ENCODE measurements at regions not wholly inside any gene's neighbourhood (a gene's known extent, or its start where the extent isn't known, plus 50 kb on each side); places are given as distances from the start of the nearest gene placed in this dataset.

DNA sequence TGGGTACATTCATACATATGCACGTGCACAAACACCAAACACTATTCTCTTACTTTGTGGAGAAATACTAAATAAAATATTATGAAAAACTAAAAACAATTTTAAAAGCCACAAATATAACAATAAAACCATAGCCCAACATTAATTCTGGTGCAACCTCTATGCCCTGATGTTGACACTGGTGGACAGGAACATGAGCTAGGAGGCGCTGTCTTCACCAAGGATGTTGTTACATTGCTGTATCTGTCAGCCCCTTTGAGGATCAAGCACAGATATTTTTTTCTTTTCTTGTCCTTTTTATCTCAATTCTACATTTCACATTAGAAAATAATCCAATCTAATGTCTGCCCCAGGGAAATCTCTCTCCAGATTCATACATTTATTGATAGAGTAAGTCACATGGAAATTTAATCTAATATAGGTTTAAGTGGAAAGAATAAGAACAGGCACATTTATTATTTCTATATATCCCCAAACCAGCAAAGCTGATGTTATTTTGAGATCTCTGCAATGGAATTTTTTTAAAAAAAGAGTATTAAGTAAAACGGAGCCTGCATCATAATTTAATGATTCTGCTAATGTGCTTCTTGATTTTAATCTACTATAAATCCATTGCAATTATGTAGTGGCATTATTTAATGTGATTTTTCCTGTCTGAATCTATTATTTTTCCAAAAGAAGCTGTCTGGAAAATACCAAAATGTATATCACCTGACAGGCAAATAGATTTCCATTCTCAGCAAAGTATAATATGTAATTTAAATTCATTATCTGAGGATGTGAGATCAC lies 716.5 kb downstream of the MTRR start:
- Mint-ChIP-seq H3K27me3 (no peaks in the 10 kb centered on the region), H3K36me3 (ENCODE audit: low read depth) (no peaks in the 10 kb centered on the region), H3K4me3 (no peak overlapping the region), H3K27ac (no peak overlapping the region), H3K9me3 (peaks cover 5% of the 10 kb centered on the region), H3K4me1 (no peaks in the 10 kb centered on the region)
- CTCF ChIA-PET, result no interaction called here
- no peak for DNase-seq
- POLR2A ChIA-PET, result no interaction called here

DNA sequence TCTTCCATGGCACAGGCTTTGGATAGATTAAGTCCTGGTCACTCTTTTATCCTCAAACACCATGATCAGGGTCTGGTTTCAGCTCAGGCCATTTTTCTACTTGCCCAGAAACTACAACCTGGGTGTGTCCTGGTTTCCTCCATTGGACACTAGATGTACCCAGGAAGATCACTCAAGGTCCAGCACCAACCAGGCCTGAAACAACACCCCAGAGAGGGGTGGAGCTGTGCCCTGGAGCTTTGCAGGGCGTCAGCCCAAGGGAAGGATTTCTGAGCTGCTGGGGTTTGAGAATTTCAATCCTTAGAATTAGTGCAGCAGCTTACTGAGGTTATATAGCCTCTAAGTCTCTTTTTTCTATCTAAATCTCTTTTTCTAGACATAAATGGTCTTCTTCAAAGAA lies 722.0 kb downstream of the MTRR start:
- no peak overlapping the region for H3K4me3 Mint-ChIP-seq
- CTCF ChIA-PET, result no interaction called here
- peaks cover 2% of the 10 kb centered on the region for H3K9me3 Mint-ChIP-seq
- DNase-seq, result no peak
- no peaks in the 10 kb centered on the region for H3K4me1 Mint-ChIP-seq
- no peak overlapping the region for H3K27ac Mint-ChIP-seq
- no peaks in the 10 kb centered on the region for H3K27me3 Mint-ChIP-seq
- no peaks in the 10 kb centered on the region for H3K36me3 Mint-ChIP-seq (ENCODE audit: low read depth)
- POLR2A ChIA-PET, result no interaction called here

DNA sequence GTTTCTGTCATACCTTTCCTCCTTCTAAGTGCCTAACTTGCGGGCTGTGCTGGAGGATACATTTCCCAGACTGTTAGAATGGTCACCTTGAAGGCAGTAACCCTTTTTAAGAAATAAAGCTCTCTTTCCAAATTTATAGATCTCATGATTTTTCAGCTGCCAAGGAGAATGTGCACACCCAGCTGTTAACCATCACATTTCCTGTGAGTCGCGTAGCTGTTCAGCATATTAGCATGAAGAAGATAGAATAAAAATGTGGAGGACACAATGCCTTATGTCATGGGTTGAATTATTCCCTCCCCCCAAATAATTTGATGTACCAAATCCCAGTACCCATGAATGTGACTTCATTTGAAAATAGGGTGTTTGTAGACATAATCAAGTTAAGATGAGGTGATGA lies 729.4 kb downstream of the MTRR start:
- H3K4me3 Mint-ChIP-seq, result no peak overlapping the region
- no peaks in the 10 kb centered on the region for H3K36me3 Mint-ChIP-seq (ENCODE audit: low read depth)
- no peak overlapping the region for H3K27ac Mint-ChIP-seq
- H3K4me1 Mint-ChIP-seq, result no peaks in the 10 kb centered on the region
- DNase-seq, result no peak
- H3K9me3 Mint-ChIP-seq, result peaks cover 2% of the 10 kb centered on the region
- ChIA-PET CTCF (no interaction called here), POLR2A (no interaction called here)
- no peaks in the 10 kb centered on the region for H3K27me3 Mint-ChIP-seq

DNA sequence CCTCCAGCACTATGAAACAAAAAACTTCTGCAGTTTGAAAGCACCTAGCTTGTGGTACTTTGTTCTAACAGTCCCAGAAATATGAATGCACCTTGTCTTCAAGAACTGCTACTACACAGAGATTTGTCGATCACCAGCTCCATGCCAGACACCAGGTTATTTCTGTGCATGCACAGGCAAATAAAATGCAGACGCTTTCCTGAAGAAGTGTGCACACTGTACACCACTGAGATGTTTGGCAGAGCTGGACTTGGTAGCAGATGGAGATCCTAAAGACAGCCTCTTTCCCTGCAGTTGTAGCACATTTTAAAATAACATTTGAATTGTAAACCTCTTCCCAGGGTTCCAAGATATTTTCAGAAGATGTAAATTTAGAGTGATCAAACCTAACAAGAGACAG lies 730.0 kb downstream of the MTRR start:
- Mint-ChIP-seq H3K9me3 (peaks cover 2% of the 10 kb centered on the region), H3K27ac (no peak overlapping the region)
- POLR2A ChIA-PET, result no interaction called here

DNA sequence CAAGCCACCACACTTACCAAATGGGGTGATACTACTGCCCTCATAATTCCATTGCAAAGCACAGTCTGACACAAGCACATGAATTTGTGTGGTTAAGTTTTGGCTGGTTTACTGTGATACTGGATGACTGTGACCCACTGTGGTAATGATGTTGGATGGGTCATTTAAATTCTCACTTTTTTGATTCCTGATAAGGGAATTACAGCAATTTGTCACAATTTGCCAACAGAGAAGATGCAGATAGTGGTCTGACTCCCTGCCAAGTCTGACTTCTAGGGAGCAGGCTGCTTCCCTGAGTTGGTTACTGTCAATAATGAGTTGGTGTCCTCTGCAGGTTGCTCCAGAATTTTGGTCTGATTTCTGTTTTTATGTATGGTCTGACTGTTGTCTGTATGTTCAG lies 731.9 kb downstream of the MTRR start:
- ChIA-PET POLR2A (no interaction called here), CTCF (no interaction called here)

More for the DNA sequence above, 730.0 kb downstream of the MTRR start:
- no peak overlapping the region for H3K4me3 Mint-ChIP-seq
- CTCF ChIA-PET, result no interaction called here
- no peaks in the 10 kb centered on the region for H3K4me1 Mint-ChIP-seq
- H3K36me3 Mint-ChIP-seq (ENCODE audit: low read depth), result no peaks in the 10 kb centered on the region
- DNase-seq, result no peak
- H3K27me3 Mint-ChIP-seq, result no peaks in the 10 kb centered on the region

DNA sequence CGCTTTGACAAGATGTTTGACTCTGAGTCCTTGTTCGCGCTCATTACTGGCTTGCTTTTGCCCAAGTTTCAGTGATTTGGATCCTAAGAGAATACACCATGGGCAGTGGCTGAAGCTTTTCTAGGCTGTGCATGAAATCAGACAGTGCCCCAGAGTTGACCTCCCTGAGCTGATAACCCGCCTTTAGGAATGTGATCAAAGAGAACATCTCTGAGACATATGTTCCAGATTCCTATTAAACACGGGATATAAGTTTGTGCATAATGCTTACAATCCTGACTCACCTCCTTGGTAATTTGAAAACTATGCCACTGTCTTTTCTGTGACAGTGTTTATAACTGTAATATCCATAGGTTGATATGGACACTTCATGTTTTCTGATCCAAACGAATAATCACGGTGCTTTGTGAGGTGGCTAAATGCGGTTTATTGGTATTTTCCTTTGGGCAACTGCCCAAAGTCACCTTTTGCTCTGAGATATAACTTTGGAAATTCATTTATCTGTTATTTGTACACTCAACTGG lies 732.9 kb downstream of the MTRR start:
- no peak for DNase-seq
- CTCF ChIA-PET, result no interaction called here
- Mint-ChIP-seq H3K9me3 (peaks cover 4% of the 10 kb centered on the region), H3K4me3 (no peak overlapping the region), H3K27ac (no peak overlapping the region), H3K36me3 (ENCODE audit: low read depth) (no peaks in the 10 kb centered on the region), H3K4me1 (no peaks in the 10 kb centered on the region), H3K27me3 (no peaks in the 10 kb centered on the region)
- POLR2A ChIA-PET, result no interaction called here

More for the DNA sequence above, 731.9 kb downstream of the MTRR start:
- Mint-ChIP-seq H3K4me1 (no peaks in the 10 kb centered on the region), H3K27ac (no peak overlapping the region), H3K36me3 (ENCODE audit: low read depth) (no peaks in the 10 kb centered on the region), H3K9me3 (peaks cover 4% of the 10 kb centered on the region), H3K27me3 (no peaks in the 10 kb centered on the region), H3K4me3 (no peak overlapping the region)
- no peak for DNase-seq

DNA sequence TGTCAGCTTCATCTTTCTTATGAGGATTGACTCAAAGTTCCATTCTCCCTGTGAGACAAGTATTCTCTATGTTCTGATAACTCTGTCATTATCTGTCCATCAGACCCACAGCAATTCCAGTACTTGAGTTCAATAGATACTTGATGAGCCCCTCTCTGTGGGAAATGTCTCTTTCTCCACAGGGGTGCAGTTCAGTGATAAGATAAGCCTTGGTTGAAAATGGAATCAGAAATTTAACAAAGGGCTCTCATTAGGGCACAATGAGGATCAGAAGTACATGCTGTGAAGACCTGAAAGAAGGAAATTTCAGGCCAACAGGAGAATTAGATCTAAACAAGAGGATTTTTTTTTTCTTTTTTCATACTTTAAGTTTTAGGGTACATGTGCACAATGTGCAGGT lies 737.3 kb downstream of the MTRR start:
- Mint-ChIP-seq H3K27me3 (no peaks in the 10 kb centered on the region), H3K4me3 (no peak overlapping the region), H3K36me3 (ENCODE audit: low read depth) (no peaks in the 10 kb centered on the region), H3K9me3 (peaks cover 2% of the 10 kb centered on the region), H3K4me1 (no peaks in the 10 kb centered on the region), H3K27ac (no peak overlapping the region)
- CTCF ChIA-PET, result no interaction called here
- POLR2A ChIA-PET, result no interaction called here
- DNase-seq, result no peak

DNA sequence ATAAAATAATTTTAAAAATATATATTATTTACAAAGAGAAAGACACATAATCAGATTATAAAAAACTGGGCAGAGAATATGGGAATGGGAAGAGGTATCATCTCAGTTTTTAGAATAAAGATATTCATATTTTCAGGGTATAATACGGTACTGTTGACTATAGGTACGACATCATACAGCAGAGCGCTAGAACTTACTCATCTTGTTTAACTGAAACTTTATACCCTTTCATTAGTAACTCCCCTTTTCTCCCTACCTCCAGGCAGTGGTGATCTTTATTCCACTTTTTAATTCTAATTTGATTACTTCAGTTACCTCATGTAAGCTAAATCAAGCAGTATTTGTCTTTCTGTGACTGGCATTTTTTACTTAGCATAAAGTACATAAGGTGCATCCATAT lies 742.1 kb downstream of the MTRR start:
- no peaks in the 10 kb centered on the region for H3K27me3 Mint-ChIP-seq
- H3K27ac Mint-ChIP-seq, result no peak overlapping the region
- no peak for DNase-seq
- no peaks in the 10 kb centered on the region for H3K36me3 Mint-ChIP-seq (ENCODE audit: low read depth)
- peaks cover 10% of the 10 kb centered on the region for H3K9me3 Mint-ChIP-seq
- POLR2A ChIA-PET, result no interaction called here
- H3K4me1 Mint-ChIP-seq, result no peaks in the 10 kb centered on the region
- CTCF ChIA-PET, result no interaction called here
- no peak overlapping the region for H3K4me3 Mint-ChIP-seq

DNA sequence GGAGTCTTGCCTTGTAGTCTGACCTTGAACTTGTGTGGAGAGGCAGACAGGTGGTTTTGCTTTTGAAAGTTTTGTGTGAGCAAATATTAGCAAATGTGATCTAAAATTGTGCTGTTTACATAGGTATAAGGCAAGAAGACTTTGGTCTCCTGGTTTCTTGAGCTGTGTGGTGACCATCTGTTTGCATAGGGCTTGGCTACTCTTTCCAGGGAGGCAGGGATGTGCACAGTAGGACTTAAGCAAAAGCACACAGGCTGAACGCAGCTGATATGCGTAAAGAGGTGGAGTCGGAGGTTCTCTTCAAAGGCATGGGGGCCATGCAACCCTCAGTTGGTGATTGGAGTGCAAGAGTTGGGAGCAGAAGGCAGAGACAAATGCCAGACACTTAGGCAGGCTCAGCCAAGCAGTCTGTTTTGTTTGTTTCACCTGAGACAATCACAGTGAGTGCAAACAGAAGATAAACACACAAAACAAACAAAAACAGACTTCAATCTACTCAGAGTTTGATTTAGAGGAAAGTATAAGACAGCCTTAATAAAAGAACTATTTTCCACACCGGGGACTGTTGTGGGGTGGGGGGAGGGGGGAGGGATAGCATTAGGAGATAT lies 744.2 kb downstream of the MTRR start:
- peaks cover 15% of the 10 kb centered on the region for H3K9me3 Mint-ChIP-seq
- POLR2A ChIA-PET, result no interaction called here
- DNase-seq, result no peak
- CTCF ChIA-PET, result no interaction called here
- H3K36me3 Mint-ChIP-seq (ENCODE audit: low read depth), result no peaks in the 10 kb centered on the region
- H3K27ac Mint-ChIP-seq, result no peak overlapping the region
- H3K27me3 Mint-ChIP-seq, result no peaks in the 10 kb centered on the region
- H3K4me3 Mint-ChIP-seq, result no peak overlapping the region
- no peaks in the 10 kb centered on the region for H3K4me1 Mint-ChIP-seq

DNA sequence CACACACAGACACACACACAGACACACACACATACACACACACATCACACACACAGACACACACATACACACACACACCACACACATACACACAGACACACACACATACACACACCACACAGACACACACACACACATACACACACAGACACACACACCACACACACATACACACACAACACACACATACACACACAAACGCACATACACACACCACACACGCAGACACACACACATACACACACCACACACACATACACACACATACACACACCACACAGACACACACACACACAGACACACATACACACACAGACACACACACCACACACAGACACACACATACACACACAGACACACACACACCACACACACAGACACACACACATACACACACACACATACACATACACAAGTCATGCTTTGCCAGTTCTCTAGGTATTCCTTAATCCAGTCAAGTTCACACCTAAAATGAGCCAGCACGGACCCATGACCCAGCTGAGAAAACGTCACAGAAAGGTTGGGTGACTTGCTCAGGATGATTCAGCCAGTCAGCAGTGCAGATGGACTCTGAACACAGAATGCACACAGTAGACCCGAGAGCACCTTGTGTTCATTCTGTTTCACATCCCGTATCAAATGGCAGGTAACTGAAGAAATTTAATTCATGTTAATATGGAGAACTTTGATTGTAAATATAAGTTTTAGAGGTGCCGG lies 746.4 kb downstream of the MTRR start:
- Mint-ChIP-seq H3K4me3 (no peak overlapping the region), H3K27ac (no peak overlapping the region), H3K36me3 (ENCODE audit: low read depth) (no peaks in the 10 kb centered on the region), H3K27me3 (no peaks in the 10 kb centered on the region), H3K4me1 (no peaks in the 10 kb centered on the region), H3K9me3 (peaks cover 15% of the 10 kb centered on the region)
- ChIA-PET POLR2A (no interaction called here), CTCF (no interaction called here)
- no peak for DNase-seq

DNA sequence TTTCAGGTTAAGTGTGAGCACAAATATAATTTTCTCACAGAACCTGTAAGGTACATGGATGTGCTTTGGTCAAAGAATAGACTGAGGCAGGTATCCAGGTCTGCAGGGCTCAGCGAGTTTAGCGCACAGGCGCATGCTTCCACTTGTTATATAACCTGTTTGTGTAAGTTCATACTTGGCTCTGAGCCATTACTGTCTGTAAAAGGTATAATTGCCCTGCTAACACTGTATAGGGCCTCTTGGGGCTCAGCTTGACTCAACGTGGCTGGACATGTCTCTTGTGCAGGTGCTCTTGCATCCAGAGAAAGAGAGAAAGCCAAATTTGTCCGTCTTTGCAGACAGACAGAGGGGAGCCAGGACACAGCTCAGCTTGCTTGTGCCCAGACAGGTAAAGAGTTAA lies 759.6 kb downstream of the MTRR start:
- ChIA-PET CTCF (no interaction called here), POLR2A (no interaction called here)
- DNase-seq, result no peak
- no peaks in the 10 kb centered on the region for H3K27me3 Mint-ChIP-seq
- no peak overlapping the region for H3K4me3 Mint-ChIP-seq
- H3K27ac Mint-ChIP-seq, result no peak overlapping the region
- H3K36me3 Mint-ChIP-seq (ENCODE audit: low read depth), result no peaks in the 10 kb centered on the region
- no peaks in the 10 kb centered on the region for H3K4me1 Mint-ChIP-seq
- peaks cover 7% of the 10 kb centered on the region for H3K9me3 Mint-ChIP-seq

DNA sequence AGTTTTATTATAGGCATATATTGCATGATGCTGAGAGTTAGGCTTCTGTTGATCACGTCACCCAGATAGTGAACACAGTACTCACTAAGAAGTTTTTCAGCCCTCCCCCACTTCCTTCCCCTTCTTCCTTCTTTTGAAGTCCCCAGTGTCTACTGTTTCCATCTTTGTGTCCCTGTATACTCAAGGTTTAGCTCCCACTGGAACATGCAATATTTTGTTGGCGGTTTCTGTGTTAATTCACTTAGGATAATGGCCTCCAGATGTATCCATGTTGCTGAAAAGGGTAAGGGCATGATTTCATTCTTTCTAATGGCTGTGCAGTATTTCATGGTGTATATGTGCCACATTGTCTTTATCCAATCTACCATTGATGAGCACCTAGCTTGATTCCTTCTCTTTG lies 764.3 kb downstream of the MTRR start:
- no peaks in the 10 kb centered on the region for H3K27me3 Mint-ChIP-seq
- no peaks in the 10 kb centered on the region for H3K4me1 Mint-ChIP-seq
- H3K27ac Mint-ChIP-seq, result no peak overlapping the region
- H3K36me3 Mint-ChIP-seq (ENCODE audit: low read depth), result no peaks in the 10 kb centered on the region
- no peak overlapping the region for H3K4me3 Mint-ChIP-seq
- ChIA-PET POLR2A (no interaction called here), CTCF (no interaction called here)
- no peak for DNase-seq
- peaks cover 8% of the 10 kb centered on the region for H3K9me3 Mint-ChIP-seq

DNA sequence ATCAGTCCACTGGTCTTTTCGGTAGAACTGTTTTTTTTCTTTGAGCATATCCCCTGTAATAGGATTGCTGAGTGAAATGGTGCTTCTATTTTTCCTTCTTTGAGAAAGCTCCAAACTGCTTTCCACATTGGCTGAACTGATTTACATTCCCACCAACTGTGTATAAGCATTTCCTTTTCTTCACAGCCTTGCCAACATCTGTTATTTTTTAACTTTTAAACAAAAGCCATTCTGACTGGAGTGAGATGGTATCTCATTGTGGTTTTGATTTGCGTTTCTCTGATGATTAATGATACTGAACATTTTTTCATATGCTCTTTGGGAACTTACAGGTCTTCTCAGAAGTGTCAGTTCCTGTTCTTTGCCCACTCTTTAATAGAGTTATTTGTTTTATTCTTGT lies 764.7 kb downstream of the MTRR start:
- no peak for DNase-seq
- H3K4me1 Mint-ChIP-seq, result no peaks in the 10 kb centered on the region
- no peaks in the 10 kb centered on the region for H3K27me3 Mint-ChIP-seq
- no peak overlapping the region for H3K27ac Mint-ChIP-seq
- no peaks in the 10 kb centered on the region for H3K36me3 Mint-ChIP-seq (ENCODE audit: low read depth)
- ChIA-PET POLR2A (no interaction called here), CTCF (no interaction called here)
- H3K9me3 Mint-ChIP-seq, result peaks cover 8% of the 10 kb centered on the region
- H3K4me3 Mint-ChIP-seq, result no peak overlapping the region

DNA sequence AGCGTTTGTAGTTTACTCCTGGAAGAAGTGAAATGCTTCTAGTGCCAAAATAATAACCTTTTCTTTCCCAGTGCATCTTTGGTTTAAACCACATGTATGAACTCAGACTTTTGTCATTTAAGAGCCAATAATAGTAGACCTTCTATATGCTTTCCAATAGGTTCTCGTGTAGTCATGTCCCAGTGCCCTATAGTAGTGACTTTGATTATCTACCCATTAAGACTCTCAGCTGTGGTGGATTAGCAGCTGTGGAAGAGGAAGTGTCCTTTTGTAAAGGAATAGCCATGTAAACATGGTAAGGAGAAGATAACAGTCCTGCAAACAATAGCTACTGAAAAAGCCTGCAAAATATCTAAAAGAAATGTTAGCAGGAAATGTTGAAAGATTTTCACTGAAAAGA lies 765.3 kb downstream of the MTRR start:
- Mint-ChIP-seq H3K36me3 (ENCODE audit: low read depth) (no peaks in the 10 kb centered on the region), H3K4me1 (no peaks in the 10 kb centered on the region), H3K27me3 (no peaks in the 10 kb centered on the region), H3K9me3 (peaks cover 8% of the 10 kb centered on the region), H3K27ac (no peak overlapping the region), H3K4me3 (no peak overlapping the region)
- DNase-seq, result no peak
- ChIA-PET CTCF (no interaction called here), POLR2A (no interaction called here)

Data from activated CD4-positive, alpha-beta memory T cell treated with anti-CD3 and anti-CD28 coated beads, Interleukin-2, amount 10 ng/mL, durations not matched to agents 7 days and 5 days (primary cell).